AG04450 (cell line): ENCODE measurements at regions not wholly inside any gene's neighbourhood (a gene's known extent, or its start where the extent isn't known, plus 50 kb on each side); places are given as distances from the start of the nearest gene placed in this dataset.

ENCODE experiments used
- CTCF ChIA-PET: fragments of 300-600, 350-600 bp; formaldehyde crosslinking; extraction: SDS; loops from one replicate; lab custom pipeline; 2022; ENCODE audit warnings: antibody characterized with exemption, inconsistent platforms; lab: Charles Lee
- POLR2A ChIA-PET: fragments of 350-600 bp; formaldehyde crosslinking; extraction: SDS; loops from one replicate; lab custom pipeline; 2021; ENCODE audit warnings: antibody characterized with exemption, inconsistent platforms; lab: Yijun Ruan, JAX
- DNase-seq: peaks from one replicate; pipeline ENCODE4 v3.0.0-alpha.2; 2011; ENCODE audit warnings: low read depth, low spot score
- H3K27ac ChIP-seq: one replicate; pipeline ENCODE4 v1.5.1; 2012; ENCODE audit warnings: low read depth, low read length, control low read depth
- H3K27me3 ChIP-seq: one replicate; pipeline ENCODE4 v1.6.0; 2012; ENCODE audit warnings: low read length; ENCODE audit not compliant: control insufficient read depth, insufficient read depth
- H3K4me3 ChIP-seq: 2 replicates; pipeline ENCODE4 v1.5.1; 2011; ENCODE audit warnings: mild to moderate bottlenecking, low read depth, low read length, control low read depth
- H3K9me3 ChIP-seq: 2 replicates; pipeline ENCODE4 v1.5.1; 2012; ENCODE audit warnings: low read length; ENCODE audit not compliant: control insufficient read depth, insufficient read depth
- TF ChIP-seq, protein P1 (sequence below): IDR thresholded peaks from 2 replicates; pipeline ENCODE4 v1.5.1; 2011; ENCODE audit warnings: low read depth, low read length, control low read depth, inconsistent platforms

DNA sequence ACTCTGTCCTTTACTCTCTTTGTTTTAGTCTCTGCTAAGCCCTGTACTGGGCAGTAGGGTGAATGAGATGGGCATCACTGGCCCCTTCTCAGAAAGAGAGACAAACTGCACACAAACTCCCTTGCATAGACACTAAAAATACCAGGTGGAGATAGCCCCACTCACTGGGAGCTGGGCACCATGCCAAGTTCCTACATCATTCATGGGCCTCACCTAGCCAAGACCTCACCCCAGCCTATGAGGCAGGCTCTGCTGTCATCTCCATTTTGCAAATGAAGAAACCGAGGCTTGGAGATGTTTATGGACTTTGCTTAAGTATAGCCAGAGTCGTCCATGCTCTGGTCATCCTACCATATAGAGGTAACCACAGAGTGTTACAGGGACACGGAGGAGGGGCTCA, 499.8 kb upstream of the CDH11 start:
- H3K9me3 ChIP-seq = no peaks in the 10 kb centered on the region
- no peak overlapping the region for H3K4me3 ChIP-seq
- CTCF ChIA-PET = no interaction called here
- no peak overlapping the region for H3K27ac ChIP-seq
- POLR2A ChIA-PET = no interaction called here
- H3K27me3 ChIP-seq = peaks cover 12% of the 10 kb centered on the region
- no peak for DNase-seq
- TF ChIP-seq, protein P1, sequence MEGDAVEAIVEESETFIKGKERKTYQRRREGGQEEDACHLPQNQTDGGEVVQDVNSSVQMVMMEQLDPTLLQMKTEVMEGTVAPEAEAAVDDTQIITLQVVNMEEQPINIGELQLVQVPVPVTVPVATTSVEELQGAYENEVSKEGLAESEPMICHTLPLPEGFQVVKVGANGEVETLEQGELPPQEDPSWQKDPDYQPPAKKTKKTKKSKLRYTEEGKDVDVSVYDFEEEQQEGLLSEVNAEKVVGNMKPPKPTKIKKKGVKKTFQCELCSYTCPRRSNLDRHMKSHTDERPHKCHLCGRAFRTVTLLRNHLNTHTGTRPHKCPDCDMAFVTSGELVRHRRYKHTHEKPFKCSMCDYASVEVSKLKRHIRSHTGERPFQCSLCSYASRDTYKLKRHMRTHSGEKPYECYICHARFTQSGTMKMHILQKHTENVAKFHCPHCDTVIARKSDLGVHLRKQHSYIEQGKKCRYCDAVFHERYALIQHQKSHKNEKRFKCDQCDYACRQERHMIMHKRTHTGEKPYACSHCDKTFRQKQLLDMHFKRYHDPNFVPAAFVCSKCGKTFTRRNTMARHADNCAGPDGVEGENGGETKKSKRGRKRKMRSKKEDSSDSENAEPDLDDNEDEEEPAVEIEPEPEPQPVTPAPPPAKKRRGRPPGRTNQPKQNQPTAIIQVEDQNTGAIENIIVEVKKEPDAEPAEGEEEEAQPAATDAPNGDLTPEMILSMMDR = no peak

DNA sequence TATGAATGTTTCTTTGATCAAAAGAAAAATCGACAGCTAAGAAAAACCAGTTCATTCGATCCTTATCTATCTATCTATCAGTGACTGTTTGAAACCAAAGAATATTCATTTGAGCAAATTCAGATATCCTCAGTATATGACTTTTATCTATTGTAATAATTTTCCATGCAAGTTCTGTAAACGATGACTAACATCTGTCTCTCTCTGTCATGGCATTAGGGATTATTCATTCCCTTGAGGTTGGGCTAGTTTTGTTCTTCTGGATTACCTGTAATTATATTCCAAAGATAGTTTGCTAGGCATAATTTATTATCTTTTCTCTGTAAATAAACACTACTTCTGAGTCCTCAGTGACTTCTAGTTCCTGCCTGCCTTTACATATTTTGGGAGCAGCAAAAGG, 497.7 kb upstream of the CDH11 start:
- ChIA-PET POLR2A (no interaction called here), CTCF (no interaction called here)
- Histone ChIP-seq H3K27me3 (peaks cover 12% of the 10 kb centered on the region), H3K4me3 (no peak overlapping the region), H3K9me3 (no peaks in the 10 kb centered on the region), H3K27ac (no peak overlapping the region)
- TF ChIP-seq, protein P1 = no peak
- no peak for DNase-seq

GRCh38 chr16:65618931-65619330, 497.1 kb upstream of the CDH11 start:
- TF ChIP-seq, protein P1 = no peak
- ChIA-PET CTCF (no interaction called here), POLR2A (no interaction called here)
- no peak overlapping the region for H3K4me3 ChIP-seq
- peaks cover 10% of the 10 kb centered on the region for H3K27me3 ChIP-seq
- H3K27ac ChIP-seq = no peak overlapping the region
- DNase-seq = no peak
- H3K9me3 ChIP-seq = no peaks in the 10 kb centered on the region

- TF ChIP-seq, protein P1 = no peak
- H3K27ac ChIP-seq = no peak overlapping the region
- ChIA-PET POLR2A (no interaction called here), CTCF (no interaction called here)
- peaks cover 6% of the 10 kb centered on the region for H3K27me3 ChIP-seq
- no peak overlapping the region for H3K4me3 ChIP-seq
- no peak for DNase-seq
- H3K9me3 ChIP-seq = no peaks in the 10 kb centered on the region
Measured at GRCh38 chr16:65618333-65618732, 496.5 kb upstream of the CDH11 start.

- DNase-seq = no peak
- H3K9me3 ChIP-seq = no peaks in the 10 kb centered on the region
- CTCF ChIA-PET = no interaction called here
- TF ChIP-seq, protein P1 = no peak
- POLR2A ChIA-PET = no interaction called here
- no peak overlapping the region for H3K4me3 ChIP-seq
- H3K27me3 ChIP-seq = peaks cover 3% of the 10 kb centered on the region
- H3K27ac ChIP-seq = no peak overlapping the region
Measured at GRCh38 chr16:65617421-65617820, 495.6 kb upstream of the CDH11 start.
